ENCODE measurements at regions not wholly inside any gene's neighbourhood (a gene's known extent, or its start where the extent isn't known, plus 50 kb on each side); places are given as distances from the start of the nearest gene placed in this dataset.

DNA sequence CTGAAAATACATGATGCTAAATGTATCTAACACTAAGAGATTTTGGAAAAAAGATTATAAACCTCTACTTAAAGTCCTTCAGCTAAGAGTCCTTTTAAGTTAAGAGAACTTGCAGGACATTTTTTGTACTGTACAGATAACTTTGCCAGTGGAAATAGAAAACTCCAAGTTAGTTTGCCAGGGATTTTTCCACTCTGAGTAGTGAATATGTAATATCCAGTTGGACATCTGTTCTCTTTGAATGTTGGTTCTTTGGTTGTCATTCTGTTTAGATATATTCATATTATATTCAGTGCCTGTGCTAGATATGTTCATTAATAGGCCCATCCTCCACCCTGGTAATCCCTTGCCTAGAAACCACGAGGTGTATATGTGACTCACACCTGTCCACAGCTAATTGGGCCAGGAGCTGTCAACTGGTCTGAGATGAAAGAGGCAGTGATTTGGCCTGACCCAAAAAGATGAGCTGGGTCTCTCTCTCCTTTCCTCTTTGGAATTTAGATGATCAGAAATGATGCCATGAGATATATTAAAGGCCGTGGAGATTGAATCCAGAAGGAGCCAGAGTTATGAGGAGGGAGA, 261.0 kb upstream of the LRIG3 start:
- TF ChIP-seq, protein P1, sequence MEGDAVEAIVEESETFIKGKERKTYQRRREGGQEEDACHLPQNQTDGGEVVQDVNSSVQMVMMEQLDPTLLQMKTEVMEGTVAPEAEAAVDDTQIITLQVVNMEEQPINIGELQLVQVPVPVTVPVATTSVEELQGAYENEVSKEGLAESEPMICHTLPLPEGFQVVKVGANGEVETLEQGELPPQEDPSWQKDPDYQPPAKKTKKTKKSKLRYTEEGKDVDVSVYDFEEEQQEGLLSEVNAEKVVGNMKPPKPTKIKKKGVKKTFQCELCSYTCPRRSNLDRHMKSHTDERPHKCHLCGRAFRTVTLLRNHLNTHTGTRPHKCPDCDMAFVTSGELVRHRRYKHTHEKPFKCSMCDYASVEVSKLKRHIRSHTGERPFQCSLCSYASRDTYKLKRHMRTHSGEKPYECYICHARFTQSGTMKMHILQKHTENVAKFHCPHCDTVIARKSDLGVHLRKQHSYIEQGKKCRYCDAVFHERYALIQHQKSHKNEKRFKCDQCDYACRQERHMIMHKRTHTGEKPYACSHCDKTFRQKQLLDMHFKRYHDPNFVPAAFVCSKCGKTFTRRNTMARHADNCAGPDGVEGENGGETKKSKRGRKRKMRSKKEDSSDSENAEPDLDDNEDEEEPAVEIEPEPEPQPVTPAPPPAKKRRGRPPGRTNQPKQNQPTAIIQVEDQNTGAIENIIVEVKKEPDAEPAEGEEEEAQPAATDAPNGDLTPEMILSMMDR (IDR thresholded peaks at IDR 0.05), result no peak
- no peak for TF ChIP-seq EZH2 (IDR thresholded peaks at IDR 0.05; ENCODE audit: borderline replicate concordance, insufficient read depth, low read depth, low read length, poor library complexity, severe bottlenecking)
- no peak for ATAC-seq (ENCODE audit: low read depth)
- no peak overlapping the region for H2AFZ ChIP-seq (ENCODE audit: insufficient read depth, low read depth, low read length, poor library complexity, severe bottlenecking)
- H3K9me3 ChIP-seq (ENCODE audit: control extremely low read depth in 1 of 3, control insufficient read depth in 2 of 3, insufficient read depth in 1 of 3, low read length in 2 of 3), result peaks cover 0 to 7% (median 0%) of the 10 kb centered on the region in 3 donors
- no peaks in the 10 kb centered on the region for H3K79me2 ChIP-seq (ENCODE audit: control insufficient read depth, insufficient read depth, low read length)
- ChIA-PET CTCF (no interaction called here), POLR2A (no interaction called here)
- H3K27me3 ChIP-seq (replicated peaks in 1 of 4; ENCODE audit: control extremely low read depth in 1 of 4, control insufficient read depth in 3 of 4, insufficient read depth in 4 of 4, low read length in 3 of 4), result no peaks in the 10 kb centered on the region
- no peak overlapping the region for H3K27ac ChIP-seq (ENCODE audit: low read length in 2 of 2)
- Mint-ChIP-seq H3K27ac (no peak overlapping the region), H3K9me3 (ENCODE audit: insufficient read depth) (no peaks in the 10 kb centered on the region), H3K4me1 (no peaks in the 10 kb centered on the region), H3K27me3 (no peaks in the 10 kb centered on the region), H3K4me3 (no peak overlapping the region)
- no peak overlapping the region for H3K4me3 ChIP-seq (ENCODE audit: control extremely low read depth in 1 of 5, extremely low read depth in 1 of 5, insufficient read depth in 1 of 5, low read depth in 2 of 5, low read length in 4 of 5)
- WGBS (ENCODE audit: insufficient coverage), result no CpG with 5 or more reads among the region's 2 CpGs
- H4K20me1 ChIP-seq (ENCODE audit: control insufficient read depth, insufficient read depth, low read length, poor library complexity, severe bottlenecking), result no peaks in the 10 kb centered on the region
- H3K36me3 ChIP-seq (replicated peaks in 1 of 2; ENCODE audit: control extremely low read depth in 1 of 2, control insufficient read depth in 1 of 2, extremely low read depth in 1 of 2, insufficient read depth in 2 of 2, low read length in 1 of 2), result no peaks in the 10 kb centered on the region
- DNase-seq, result no peak
- no peak overlapping the region for H3K9ac ChIP-seq (ENCODE audit: low read length)
- intact Hi-C loops (cut with micrococcal nuclease), result no loop called here
- H3K4me1 ChIP-seq (ENCODE audit: control insufficient read depth in 2 of 2, insufficient read depth in 2 of 2, low read length in 2 of 2), result no peaks in the 10 kb centered on the region
- H3K4me2 ChIP-seq (replicated peaks; ENCODE audit: low read depth, low read length, poor library complexity, severe bottlenecking), result no peak overlapping the region

DNA sequence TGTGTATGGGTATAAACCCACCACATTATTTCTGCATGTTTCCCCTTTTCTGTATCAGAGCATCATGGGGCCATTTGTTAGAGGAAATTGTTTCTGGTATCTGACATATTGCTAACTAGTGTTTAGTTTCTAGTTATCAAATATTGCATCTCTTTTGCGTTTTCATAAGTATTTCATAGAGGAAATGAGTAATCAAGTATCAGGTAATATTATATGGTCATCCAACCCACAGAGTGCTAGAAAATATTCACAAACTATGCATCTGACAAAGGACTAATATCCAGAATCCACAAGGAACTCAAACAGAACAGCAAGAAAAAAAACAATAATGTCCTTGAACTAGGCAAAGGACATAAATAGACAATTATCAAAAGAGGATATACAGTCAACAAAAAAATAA, 258.9 kb upstream of the LRIG3 start:
- no peaks in the 10 kb centered on the region for H3K4me1 ChIP-seq (ENCODE audit: control insufficient read depth in 2 of 2, insufficient read depth in 2 of 2, low read length in 2 of 2)
- H3K4me3 ChIP-seq (ENCODE audit: control extremely low read depth in 1 of 5, extremely low read depth in 1 of 5, insufficient read depth in 1 of 5, low read depth in 2 of 5, low read length in 4 of 5), result no peak overlapping the region
- H3K27me3 Mint-ChIP-seq, result no peaks in the 10 kb centered on the region
- H3K36me3 ChIP-seq (replicated peaks in 1 of 2; ENCODE audit: control extremely low read depth in 1 of 2, control insufficient read depth in 1 of 2, extremely low read depth in 1 of 2, insufficient read depth in 2 of 2, low read length in 1 of 2), result no peaks in the 10 kb centered on the region
- ATAC-seq (ENCODE audit: low read depth) (no peak), DNase-seq (no peak)
- no peaks in the 10 kb centered on the region for H3K9me3 Mint-ChIP-seq (ENCODE audit: insufficient read depth)
- ChIA-PET POLR2A (no interaction called here), CTCF (no interaction called here)
- no peaks in the 10 kb centered on the region for H4K20me1 ChIP-seq (ENCODE audit: control insufficient read depth, insufficient read depth, low read length, poor library complexity, severe bottlenecking)
- peaks cover 0 to 10% (median 0%) of the 10 kb centered on the region in 3 donors for H3K9me3 ChIP-seq (ENCODE audit: control extremely low read depth in 1 of 3, control insufficient read depth in 2 of 3, insufficient read depth in 1 of 3, low read length in 2 of 3)
- no peak overlapping the region for H3K27ac ChIP-seq (ENCODE audit: low read length in 2 of 2)
- no peaks in the 10 kb centered on the region for H3K79me2 ChIP-seq (ENCODE audit: control insufficient read depth, insufficient read depth, low read length)
- H3K27me3 ChIP-seq (replicated peaks in 1 of 4; ENCODE audit: control extremely low read depth in 1 of 4, control insufficient read depth in 3 of 4, insufficient read depth in 4 of 4, low read length in 3 of 4), result no peaks in the 10 kb centered on the region
- WGBS (ENCODE audit: insufficient coverage), result no CpG with 5 or more reads among the region's 1 CpG
- H2AFZ ChIP-seq (ENCODE audit: insufficient read depth, low read depth, low read length, poor library complexity, severe bottlenecking), result no peak overlapping the region
- H3K4me1 Mint-ChIP-seq, result no peaks in the 10 kb centered on the region
- no peak overlapping the region for H3K9ac ChIP-seq (ENCODE audit: low read length)
- no peak overlapping the region for H3K4me3 Mint-ChIP-seq
- no peak overlapping the region for H3K4me2 ChIP-seq (replicated peaks; ENCODE audit: low read depth, low read length, poor library complexity, severe bottlenecking)
- intact Hi-C loops (cut with micrococcal nuclease), result no loop called here
- no peak overlapping the region for H3K27ac Mint-ChIP-seq
- TF ChIP-seq, protein P1 (IDR thresholded peaks at IDR 0.05), result no peak
- no peak for TF ChIP-seq EZH2 (IDR thresholded peaks at IDR 0.05; ENCODE audit: borderline replicate concordance, insufficient read depth, low read depth, low read length, poor library complexity, severe bottlenecking)

Measured in B cell (primary cell).